Suppressor macrophage treated with lipopolysaccharide for 1 hour (primary cell): ENCODE measurements at regions not wholly inside any gene's neighbourhood (a gene's known extent, or its start where the extent isn't known, plus 50 kb on each side); places are given as distances from the start of the nearest gene placed in this dataset.
"Not testable (repeated sequence)": the region's sequence is repeated elsewhere in the genome, so short reads cannot be mapped to it uniquely, and the experiment has no call there.

Source experiments
- DNase-seq, 3 donors: peaks; one replicate each; pipeline ENCODE4 v3.0.0-alpha.2; 2020 to 2022

DNA sequence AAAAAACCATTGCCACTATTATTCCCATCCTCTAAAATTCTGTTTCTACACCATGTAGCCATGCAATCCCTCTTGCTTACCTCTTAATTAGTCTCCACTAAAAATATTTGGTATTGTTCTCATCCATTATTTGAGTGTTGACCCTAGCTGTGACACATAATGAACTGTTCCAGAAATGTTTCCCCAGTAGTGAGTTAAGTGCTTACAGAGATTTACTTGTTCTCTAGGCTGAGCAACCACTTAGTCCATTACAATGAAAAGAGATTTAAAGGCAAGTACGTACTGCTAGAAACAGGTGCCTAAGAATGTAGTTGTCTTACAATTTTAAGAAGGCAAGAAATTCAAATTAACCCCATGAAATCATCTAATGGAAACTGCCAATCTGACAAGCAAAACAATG, 112.7 kb upstream of the PTPN13 start:
- DNase-seq, result no peak

DNA sequence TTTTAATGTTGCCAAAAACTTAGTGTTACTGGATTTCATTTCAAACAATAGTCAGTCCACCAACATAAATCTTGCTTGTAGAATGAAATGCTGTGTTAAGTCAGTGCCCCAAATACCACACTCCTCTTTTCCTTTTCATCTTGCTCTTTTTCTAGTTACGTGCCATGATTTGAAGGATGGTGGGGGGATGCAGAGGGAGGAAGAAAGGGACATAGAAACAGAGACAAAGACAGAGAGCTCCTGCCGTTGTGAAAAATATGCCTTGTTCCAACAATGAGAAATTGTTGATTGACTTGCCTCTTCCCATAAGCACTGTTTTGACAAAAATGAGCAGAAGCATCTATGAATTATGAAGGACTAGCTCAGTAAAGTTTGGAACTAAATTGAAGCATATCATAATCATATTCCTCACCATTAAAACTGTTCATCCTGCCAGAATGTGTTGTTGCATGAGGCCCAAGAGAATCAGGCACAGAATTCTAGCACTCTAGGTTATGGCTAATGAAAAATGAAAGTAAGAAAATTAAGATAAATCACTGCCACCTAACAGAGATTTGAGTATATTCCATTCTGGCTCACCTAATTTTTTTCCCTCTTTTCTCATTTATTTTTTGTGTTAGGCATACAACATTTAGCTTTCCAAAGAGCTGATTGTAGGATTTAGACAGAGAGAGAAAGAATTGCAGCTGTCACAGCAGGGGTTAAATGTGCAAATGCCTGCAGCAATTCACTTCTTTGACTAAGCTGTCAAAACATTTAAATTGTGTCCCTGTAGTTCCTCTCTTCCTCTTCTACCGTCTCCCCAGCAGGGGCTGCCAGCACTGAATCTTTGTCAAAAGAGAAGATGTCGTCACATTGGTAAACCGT, 111.6 kb upstream of the PTPN13 start:
- DNase-seq, result peak; percentile 22 to 31 (median 27)

DNA sequence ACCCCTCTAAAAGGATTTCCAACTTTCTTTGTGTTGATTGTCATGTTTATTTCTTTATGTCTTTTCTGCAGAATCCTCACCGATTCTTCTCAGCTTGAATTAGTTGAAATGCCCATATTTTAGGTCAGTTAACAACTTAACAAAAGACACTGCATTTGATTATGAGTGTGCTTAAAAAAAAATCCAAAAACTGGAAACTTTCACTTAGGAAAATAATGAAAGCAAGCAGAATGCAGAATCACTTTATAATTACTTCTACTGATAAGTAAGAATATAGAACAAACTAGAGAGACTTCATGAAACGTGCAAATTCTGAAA, 111.0 kb upstream of the PTPN13 start:
- no peak for DNase-seq

DNA sequence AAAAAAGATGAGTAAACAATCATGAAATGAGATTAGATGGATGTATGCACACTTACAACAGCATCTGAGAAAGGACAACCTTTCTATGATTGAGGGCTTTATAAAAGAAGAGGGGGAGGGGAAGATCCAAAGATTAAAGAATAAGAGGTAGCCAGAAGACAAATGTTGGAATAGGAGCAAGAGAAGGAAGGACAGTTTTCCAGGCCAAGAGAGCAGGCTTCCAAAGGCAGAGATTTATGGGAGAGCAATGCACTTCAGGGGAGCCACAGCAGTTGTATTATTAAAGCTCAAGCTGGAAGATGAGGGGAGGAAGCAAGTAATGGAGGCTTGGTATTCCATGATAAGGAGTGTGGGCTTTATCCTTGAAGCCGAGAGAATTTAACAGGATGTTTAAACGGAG, 110.3 kb upstream of the PTPN13 start:
- no peak for DNase-seq

DNA sequence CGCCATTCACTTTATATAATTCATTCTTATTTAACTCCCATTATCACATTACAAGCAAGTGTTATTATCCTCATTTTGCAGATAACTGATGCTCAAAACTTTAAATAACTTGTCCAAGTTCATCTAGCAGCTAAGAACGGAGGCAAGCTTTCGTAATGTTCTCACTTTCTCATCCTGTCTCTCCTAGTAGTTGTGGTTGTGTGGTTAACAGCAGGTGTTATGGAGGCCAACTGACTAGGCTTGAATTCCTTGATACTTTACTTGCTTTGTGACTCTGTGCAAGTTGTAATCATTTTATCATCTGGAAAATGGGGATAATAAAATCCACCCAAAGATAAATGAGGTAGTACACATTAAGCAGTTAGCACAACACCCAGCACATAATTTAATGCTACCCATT, 109.9 kb upstream of the PTPN13 start:
- DNase-seq, result no peak

DNA sequence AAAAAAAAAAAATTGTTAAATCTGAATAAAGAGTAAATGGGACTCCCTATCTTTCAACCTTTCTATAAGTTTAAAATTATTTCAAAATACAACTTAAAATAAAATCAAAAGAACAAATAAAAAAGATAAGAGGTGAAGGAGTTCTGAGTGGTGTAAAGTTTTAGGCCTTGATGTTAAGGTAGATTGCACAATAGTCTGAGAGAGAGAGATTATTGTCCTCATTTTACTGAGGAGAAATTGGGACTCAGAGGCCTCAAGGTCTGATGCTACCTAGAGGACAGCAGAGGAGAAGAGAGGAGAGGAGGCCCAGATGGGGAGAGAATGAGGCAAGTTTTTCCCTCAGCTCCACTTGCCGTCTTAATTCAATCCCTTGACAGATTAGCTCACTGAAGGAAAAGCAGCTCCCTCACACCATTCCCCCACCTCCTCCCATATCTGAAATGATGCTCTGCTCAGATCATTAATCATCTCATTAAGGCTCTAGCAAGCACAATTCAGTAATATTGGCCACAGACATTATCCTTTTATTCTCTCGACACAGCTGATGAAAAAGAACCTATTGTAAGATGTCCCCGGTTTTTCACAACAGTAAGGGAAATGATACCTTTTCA, 106.3 kb upstream of the PTPN13 start:
- no peak for DNase-seq

DNA sequence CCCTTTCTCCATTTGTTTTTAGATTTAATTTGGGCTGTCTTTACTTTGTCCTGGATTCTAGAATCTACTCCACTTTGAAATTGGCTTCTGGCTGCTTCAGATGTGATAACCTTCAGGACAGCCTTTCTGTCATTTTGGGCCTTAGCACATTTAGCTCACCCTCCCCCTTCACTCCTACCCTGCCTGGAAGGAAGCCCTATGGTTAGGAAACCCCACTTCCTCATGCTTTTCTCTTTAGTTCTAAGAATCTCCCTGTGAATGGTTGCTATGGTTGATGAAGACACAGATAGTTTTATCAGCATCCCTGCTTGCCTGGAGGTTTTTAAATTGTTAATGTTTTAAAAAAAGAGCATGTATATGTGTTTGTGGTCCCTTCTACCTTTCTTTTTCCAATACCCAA, 100.7 kb upstream of the PTPN13 start:
- peak; percentile 57 to 61 (median 57) for DNase-seq

DNA sequence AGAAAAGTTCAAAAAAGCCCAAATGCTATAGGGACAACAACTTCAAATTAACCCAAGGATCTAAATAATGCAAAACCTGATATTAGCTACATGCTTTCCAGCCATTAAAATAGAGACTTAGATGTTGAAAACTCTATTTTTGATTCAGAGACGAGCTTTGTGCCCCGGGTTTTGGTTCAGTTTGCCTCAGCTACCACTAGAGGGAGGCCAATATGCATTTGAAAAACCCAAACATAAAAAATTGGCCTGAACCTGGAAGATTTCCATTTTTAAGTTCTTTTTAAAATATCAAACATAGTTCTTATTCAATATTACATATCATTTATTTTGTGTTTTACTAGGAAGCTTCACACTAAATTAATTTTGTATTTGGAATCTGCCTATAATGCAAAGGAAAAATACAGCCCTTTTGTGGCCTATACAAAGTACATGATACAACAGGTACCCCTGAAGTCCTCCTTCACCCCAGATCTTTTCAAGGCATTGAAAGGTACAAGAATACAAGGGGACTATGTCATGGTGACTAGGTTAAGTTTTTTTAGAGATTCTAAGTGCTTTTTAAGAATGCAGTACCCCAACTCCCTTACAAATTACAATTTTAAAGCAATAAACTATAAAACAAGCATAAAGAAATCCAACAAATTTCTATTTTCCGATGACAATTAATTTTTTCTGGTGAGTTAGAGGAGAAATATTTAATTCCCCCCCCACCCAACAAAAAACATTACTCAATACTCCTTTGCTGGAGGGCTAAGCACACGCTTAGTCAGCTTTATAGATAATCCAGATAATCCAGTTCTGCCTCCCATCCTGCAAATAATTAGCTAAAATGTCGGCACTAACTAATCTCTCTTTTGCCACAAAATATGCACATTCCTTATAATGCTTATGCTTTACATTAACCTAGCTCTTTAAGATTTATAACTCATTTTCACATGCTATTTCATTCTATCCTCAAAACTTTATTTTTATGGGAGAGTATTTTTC, 97.7 kb upstream of the PTPN13 start:
- peak; percentile 68 to 76 (median 71) for DNase-seq

DNA sequence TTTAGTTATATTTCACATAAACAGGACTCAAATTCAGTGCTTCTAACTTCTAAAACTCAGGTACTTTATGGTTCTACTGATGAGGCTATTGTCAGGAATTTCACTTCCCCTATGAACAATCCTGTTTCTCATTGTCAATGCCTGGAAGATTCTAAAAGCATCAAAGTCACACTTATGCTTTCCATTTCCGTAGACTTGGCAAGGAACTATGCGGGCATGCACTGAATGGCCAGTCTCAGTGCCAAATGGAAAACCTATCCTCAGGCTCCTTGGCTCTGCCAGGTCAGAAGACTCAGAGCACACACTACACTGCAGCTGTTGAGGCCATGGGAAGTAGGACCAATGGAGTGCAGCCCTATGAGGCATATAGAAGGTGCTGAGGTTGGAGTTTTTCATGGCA, 97.0 kb upstream of the PTPN13 start:
- no peak for DNase-seq

DNA sequence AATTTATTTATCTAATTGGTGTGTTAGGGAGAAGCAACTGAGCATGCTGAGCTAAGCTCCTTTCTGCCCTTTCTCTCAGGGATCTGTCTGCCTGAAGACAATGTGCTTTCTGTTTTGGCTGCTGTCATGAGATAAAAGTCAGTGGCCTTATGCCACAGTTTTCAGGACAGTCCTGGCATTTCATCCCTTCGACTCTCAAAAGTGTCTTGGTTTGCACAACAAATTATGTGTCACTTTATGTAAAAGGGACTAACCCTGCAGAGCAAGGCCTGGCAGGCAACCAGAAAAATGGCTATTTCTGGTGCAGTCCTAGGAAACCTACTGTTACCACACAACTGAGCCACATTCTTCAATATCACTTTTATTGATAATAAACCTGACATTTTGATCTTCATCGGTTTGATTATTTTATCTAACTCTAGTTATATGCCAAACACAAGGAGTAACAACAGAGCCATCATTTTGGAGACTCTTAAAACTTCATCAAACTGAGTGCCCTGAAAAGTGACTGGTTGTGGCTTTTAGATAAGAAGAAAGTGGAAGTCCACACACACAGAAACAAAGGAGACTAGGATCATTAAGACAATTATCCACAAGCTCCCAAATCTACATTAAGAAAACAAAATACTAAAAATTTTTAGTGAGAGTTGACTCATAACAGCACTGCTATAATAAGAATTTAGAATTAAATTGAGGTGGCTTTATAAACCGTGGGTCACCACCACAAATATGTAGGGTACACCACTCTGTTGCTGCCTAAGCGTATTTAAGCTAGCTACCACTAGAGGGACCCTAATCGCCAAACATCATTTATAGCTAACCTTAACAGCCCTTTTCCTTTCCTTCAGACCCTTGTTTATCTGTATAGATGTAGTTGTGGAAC, 95.9 kb upstream of the PTPN13 start:
- DNase-seq, result peak; percentile 64 to 77 (median 66)

DNA sequence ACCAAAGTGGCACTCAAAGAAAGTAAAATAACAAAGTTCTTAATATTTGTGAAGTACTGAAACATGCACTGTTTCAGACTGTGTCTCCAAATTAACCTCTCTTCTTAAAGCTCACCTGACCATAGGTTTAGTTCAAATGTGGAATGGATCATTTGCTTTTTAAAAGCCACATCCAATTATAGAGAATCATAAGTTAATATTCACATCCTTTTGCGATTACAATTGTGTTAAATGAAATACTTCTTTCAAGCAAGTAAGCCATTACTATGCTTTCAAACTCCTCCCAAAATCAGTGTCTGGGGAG, 95.3 kb upstream of the PTPN13 start:
- DNase-seq, result no peak

DNA sequence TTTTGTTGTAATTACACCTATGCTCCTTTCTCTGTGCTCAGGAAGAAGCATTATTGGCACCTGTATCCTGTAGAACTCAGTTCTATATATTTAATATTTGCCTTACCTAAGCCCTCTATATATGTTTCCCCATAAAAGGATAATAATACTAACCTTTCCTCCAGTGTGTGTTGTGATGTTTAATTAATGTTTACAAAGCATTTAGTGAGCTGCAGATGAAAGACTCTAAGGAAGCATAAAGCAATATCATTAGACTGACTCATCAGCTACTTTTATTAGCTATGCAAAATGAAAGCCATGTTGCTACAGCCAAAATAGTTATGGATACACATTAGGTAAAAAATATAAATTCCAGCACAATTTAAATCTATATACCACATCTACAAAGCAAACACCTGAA, 93.6 kb upstream of the PTPN13 start:
- DNase-seq, result no peak

DNA sequence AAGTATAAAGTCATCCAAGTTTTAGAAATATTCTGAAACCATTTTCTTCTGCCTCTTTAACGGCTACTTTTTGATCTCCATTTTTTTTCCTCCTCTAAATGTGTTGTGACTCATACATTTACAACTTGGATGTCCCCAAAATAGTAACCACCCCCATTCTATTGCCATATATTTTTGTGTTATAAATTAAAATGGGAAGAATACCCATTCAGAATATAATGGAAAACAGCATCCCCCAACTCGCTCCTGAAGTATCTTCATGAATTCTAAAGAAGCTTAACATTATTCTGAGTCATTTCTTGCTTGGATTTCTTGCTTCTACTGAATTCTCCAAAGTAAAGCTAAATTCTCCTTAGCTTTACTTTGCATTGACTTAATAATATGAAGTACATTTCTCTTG, 92.0 kb upstream of the PTPN13 start:
- DNase-seq, result no peak

DNA sequence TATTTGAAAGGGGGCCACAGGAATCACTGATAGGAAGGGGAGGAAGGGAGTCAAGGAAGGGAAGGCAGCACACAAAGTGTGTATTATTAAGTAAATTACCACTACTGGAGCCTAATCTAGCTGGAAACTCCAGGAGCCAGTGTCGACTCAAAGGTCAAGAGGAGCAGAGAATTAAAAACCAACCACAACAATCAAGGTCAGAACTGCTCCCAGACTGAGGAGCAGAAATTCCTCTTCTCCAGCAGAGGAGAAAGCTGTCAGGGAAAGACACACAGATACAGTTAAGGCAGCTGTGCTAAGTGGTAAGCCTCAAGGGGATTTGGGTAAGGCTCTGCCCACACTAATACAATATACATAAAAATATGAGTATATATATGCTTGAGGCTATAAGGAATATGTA, 87.5 kb upstream of the PTPN13 start:
- no peak for DNase-seq

DNA sequence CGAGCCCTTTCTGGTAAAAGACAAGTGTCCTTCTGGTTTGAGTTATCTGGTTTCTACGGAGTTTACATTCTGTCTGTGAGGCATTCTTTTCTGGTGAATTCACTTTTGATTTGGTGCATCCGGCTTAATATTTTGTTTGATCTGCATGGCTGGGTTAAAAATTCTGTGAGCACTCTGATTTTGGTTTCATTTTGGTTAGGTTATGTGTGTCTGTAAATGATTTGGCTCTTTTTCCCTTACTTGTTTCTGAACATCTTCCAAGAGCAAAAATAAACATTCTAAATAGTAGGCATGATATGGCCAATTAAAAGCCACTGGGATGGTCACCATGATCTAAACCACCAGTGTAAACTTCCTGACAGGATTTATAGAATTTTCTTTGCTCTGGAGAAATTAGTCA, 85.7 kb upstream of the PTPN13 start:
- no peak for DNase-seq

DNA sequence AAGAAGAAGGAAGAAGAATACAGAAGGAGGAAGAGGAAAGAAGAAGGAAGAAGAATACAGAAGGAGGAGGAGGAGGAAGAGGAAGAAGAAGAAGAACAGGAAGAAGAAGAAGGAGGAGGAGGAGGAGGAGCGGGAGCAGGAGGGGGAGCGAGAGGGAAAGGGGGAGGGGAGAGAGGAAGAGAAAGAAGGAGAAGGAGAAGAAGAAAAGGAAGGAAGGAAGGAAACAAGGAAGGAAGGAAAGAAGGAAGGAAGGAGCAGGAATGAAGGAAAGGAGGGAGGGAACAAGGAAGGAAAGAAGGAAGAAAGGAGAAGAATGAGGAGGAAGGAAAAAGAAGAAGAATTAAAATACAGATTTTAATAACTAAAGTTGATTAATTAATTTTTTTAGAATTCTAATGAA, 82.5 kb upstream of the PTPN13 start:
- DNase-seq, result no peak

DNA sequence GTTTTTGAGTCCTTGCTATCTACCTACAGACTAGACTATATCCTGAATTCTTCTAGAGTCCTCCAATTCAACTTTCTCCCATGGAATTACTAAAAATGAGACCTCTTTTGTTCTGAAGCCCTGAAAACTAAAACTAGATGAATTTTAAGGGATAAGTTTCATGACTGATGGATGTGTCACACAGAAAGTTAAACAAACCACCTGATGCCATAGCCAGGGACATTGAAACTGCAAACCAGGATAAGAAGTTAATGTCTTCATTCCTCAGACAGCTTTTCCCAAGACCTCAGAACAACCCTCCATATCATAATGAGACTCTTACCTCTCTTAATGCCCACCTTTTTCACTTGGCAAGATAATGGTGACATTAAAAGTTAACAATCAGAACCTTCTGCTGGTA, 81.5 kb upstream of the PTPN13 start:
- DNase-seq, result no peak

DNA sequence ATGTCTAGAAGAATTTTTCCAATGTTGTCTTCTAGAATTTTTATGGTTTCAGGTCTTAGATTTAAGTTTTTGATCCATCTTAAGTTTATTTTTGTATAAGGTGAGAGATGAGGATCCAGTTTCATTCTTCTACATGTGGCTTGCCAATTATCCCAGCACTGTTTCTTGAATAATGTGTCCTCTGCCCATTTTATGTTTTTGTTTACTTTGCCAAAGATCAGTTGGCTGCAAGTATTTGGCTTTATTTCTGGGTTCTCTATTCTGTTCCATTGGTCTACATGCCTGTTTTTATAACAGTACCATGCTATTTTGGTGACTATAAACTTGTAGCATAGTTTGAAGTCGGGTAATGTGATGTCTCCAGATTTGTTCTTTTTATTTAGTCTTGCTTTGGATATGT, 78.2 kb upstream of the PTPN13 start:
- DNase-seq, result not testable (repeated sequence)

DNA sequence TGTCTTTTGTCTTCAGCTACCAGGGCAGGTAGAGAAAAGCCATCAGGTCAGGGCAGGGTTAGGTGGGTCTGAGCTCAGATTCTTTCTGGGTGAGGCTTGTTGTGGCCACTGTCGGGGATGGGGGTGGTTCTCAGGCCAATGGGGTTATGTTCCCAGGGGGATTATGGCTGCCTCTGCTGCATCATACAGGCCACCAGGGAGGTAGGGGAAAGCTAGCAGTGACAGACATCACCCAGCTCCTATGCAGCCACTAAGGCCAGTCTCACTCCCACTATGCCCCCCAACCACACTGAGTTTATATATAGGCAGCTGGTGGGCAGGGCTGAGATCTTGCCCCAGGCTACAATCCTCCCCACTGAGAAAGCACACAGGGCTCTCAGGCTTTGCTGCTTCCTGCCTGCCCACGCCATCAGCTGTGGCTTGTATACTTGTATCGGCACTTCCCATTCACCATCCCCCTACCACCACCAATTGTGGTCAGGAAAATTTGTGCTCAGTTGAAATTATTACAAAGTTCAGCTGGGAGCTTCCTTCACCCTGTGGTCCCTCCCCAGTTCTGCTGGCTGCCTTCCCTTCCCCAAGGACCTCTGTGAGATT, 72.6 kb upstream of the PTPN13 start:
- DNase-seq, result peak; percentile 38 to 63 (median 49)

DNA sequence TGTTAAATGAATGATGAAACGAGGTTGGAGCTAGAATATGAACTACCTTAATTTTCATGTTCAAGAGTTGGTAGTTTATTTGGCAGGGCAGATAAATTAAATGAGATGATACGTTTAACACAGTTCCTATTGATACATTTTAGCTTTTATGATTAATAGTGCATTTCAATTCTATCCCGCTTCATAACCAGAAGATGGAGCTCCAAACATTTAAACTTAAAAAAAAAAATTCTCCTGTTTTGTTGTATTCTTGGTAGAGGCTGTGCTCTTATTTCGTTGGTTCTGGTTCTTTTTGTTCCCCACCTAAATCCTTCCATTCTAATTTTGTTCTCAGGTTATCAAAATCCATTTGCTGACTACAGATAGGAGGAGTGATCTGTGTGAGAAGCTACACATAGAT, 71.8 kb upstream of the PTPN13 start:
- DNase-seq, result no peak

DNA sequence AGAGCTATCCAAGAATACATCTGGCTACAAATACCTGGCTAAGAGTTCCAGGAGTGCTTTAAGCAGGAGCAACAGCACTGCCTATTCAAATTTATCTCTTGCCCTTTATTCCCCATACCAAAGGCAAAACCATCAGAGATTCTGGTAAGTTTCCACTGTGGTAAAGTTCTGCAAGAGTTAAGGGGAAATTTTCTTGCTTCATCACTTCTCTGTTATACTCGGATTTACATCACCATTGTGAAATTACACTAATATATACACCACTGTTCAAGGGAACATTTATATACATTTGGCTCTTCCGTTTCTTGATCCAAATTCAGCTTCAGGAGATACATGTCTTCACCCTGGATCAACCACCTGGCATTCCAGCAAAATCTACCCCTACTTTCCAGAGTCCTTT, 70.8 kb upstream of the PTPN13 start:
- DNase-seq, result peak; percentile 35 to 87 (median 86)

DNA sequence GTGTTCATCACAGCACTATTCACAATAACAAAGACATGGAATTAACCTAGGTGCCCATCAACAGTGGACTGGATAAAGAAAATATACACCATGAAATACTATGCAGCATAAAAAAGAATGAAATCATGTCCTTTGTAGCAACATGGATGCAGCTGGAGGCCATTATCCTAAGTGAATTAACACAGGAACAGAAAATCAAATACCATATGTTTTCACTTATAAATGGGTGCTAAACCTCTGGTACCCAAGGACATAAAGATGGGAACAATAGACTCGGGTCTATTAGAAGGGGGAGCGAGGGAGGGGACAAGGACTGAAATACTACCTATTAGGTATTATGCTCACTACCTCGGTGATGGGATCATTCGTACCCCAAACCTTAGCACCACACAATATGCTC, 66.4 kb upstream of the PTPN13 start:
- not testable (repeated sequence) for DNase-seq
